BJ (cell line): ENCODE measurements at regions not wholly inside any gene's neighbourhood (a gene's known extent, or its start where the extent isn't known, plus 50 kb on each side); places are given as distances from the start of the nearest gene placed in this dataset.

ENCODE experiments used
- CTCF ChIA-PET: fragments of 350-600 bp; formaldehyde crosslinking; extraction: SDS; loops from one replicate; lab custom pipeline; 2021; ENCODE audit warnings: antibody characterized with exemption, inconsistent platforms; lab: Yijun Ruan, JAX
- POLR2A ChIA-PET: fragments of 300-600 bp; sonication (Branson Sonifier 250); formaldehyde crosslinking; extraction: SDS; loops from one replicate; lab custom pipeline; 2021; ENCODE audit warnings: antibody characterized with exemption; lab: Charles Lee
- DNase-seq: peaks from one replicate; pipeline ENCODE4 v3.0.0-alpha.2; 2011; ENCODE audit warnings: low read depth
- H3K27me3 ChIP-seq: 2 replicates; pipeline ENCODE4 v1.6.0; 2011; ENCODE audit warnings: low read length; ENCODE audit not compliant: control insufficient read depth, insufficient read depth
- H3K36me3 ChIP-seq: 2 replicates; pipeline ENCODE4 v1.5.1; 2011; ENCODE audit warnings: low read length; ENCODE audit not compliant: control insufficient read depth, insufficient read depth
- H3K4me3 ChIP-seq: 2 replicates; pipeline ENCODE4 v1.5.1; 2011; ENCODE audit warnings: low read depth, mild to moderate bottlenecking, control low read depth, low read length
- TF ChIP-seq, protein P1 (sequence below): IDR thresholded peaks from 2 replicates; pipeline ENCODE4 v1.5.1; 2011; ENCODE audit warnings: low read depth, mild to moderate bottlenecking, control low read depth, inconsistent platforms, low read length, moderate library complexity; ENCODE audit not compliant: insufficient read depth

DNA sequence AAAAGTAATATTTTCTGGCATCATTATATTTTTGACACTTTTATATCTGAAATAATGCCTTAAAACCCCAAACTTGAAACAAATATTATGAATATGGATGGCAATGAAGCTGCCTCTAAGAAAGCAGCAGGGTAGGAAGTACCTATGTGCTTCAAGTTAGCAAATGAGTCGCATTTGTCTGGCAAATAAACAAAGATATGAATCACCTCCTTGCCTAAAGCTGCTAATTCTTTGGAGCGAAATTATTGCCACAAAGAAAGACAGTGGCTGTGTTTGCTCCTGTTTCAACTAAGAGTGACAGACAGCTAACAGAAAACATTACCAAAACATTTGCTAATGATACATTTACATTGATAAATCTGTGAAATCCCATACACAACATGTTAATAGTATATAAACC is 854.9 kb downstream of the RPS29 start:
- ChIA-PET POLR2A (no interaction called here), CTCF (interaction anchor here (1.0 kb wide), 1 partner anchor 14 kb away, joined by 3 read pairs; no protein-coding TSS in a partner anchor)
- Histone ChIP-seq H3K4me3 (no peak overlapping the region), H3K27me3 (no peaks in the 10 kb centered on the region), H3K36me3 (no peaks in the 10 kb centered on the region)
- DNase-seq: no peak
- TF ChIP-seq, protein P1, sequence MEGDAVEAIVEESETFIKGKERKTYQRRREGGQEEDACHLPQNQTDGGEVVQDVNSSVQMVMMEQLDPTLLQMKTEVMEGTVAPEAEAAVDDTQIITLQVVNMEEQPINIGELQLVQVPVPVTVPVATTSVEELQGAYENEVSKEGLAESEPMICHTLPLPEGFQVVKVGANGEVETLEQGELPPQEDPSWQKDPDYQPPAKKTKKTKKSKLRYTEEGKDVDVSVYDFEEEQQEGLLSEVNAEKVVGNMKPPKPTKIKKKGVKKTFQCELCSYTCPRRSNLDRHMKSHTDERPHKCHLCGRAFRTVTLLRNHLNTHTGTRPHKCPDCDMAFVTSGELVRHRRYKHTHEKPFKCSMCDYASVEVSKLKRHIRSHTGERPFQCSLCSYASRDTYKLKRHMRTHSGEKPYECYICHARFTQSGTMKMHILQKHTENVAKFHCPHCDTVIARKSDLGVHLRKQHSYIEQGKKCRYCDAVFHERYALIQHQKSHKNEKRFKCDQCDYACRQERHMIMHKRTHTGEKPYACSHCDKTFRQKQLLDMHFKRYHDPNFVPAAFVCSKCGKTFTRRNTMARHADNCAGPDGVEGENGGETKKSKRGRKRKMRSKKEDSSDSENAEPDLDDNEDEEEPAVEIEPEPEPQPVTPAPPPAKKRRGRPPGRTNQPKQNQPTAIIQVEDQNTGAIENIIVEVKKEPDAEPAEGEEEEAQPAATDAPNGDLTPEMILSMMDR: no peak

DNA sequence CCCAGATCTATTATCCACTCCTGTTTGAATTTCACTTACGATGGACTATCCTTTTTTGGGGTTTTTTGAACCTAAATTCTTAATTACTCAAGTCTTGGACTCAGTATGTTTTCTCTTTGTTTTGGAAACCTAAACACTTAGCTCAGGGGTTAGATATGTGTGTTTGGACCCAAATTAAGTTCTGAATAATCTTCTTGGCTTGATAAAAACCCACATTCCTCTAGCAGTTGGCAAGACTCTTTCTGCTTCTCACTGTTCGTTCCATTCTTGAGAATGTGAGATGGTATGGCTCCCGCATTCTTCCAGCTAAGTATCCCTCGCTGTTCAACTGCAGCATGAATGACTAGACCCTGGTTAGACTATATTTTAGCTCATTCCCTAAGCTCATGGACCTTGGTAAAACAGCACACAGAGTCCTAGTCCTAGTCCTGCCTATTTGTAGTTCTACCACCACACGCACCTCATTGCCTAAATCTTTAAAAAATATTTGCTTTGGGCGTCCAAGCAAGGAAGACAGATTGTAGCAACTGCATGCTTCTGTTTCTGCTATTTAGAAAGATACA is 860.0 kb downstream of the RPS29 start:
- Histone ChIP-seq H3K27me3 (no peaks in the 10 kb centered on the region), H3K36me3 (no peaks in the 10 kb centered on the region), H3K4me3 (no peak overlapping the region)
- no peak for DNase-seq
- ChIA-PET CTCF (no interaction called here), POLR2A (no interaction called here)
- TF ChIP-seq, protein P1: no peak

DNA sequence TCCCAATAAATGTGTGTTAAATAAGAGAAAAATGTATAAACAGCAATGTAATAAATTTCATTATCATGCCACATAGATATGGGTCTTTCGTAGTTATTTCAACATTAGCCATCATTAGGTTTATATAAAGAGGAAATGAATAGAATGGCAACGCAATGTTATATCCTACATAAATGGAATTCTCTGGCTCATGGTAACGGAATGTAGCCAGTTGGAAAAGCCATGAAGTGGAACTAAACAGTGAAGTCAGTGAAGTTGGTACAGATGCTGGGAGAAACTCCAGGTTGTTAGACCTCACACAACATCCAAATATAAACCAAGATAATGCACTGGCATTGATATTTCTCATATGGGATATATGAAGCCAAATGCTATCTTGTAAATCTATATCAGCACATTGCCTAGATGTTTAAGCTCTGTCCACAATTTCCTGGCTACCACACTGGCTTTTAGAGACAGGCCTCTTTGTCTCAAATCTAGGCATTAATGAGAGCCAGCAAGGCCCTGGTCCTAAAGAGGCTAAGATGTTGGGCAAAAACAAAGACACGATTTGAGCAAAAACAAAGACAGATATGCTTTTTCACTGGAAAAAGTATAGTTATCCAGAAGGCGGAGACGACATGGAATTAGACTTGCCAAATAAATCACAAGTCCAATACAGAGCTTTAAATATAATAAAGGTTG is 861.0 kb downstream of the RPS29 start:
- Histone ChIP-seq H3K4me3 (no peak overlapping the region), H3K27me3 (no peaks in the 10 kb centered on the region), H3K36me3 (no peaks in the 10 kb centered on the region)
- DNase-seq: no peak
- TF ChIP-seq, protein P1: no peak
- CTCF ChIA-PET: no interaction called here
- POLR2A ChIA-PET: no interaction called here

DNA sequence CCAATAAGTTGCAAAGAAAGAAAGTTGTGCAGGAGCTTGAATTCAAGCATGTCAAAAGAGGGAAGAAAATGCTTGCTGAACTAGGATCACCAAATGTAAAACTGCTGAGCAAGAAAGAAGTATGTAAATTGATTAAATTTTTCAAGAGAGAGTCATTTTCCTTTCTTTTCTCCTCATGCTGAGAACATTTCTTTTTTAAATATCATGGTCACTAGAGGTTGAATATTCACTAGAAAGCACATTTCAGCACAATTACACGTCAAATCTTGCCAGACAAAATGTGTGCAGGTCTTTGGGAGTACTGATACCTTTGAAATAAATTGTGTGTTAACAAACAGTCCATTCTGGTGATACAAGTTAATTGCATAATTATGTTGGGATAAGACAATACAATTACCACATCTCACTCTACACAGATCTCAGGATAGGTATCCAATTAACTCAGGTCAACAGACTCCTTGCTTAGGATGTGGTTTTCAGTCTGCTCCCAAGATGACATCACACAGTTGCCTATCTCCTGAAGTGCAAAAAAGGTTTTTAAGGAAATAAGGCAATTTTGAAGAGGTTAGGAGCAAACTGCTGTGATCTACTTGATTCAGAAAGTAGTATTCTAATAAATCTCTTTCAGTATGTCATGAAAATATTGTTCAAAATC is 862.2 kb downstream of the RPS29 start:
- ChIA-PET CTCF (no interaction called here), POLR2A (no interaction called here)
- no peaks in the 10 kb centered on the region for H3K36me3 ChIP-seq
- TF ChIP-seq, protein P1: no peak
- no peaks in the 10 kb centered on the region for H3K27me3 ChIP-seq
- no peak overlapping the region for H3K4me3 ChIP-seq
- DNase-seq: no peak

DNA sequence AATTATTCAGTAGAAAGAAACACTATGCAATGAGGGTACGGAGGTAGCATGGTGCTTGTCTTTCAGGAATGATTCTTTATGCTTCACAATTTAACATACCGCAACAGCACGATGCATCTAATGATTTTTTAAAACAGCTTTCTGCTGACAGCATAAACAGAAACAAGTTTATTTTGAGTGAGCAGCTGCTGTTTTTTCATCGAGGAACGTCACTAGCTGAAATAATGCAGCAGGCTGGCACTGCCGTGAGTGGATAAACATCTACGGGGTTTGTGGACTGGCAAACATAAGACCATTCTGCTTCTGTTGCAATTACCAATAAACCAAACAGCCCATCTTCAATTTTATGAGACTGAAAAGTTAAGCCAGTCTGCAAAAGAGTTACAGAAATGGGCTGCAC is 871.8 kb downstream of the RPS29 start:
- H3K4me3 ChIP-seq: no peak overlapping the region
- TF ChIP-seq, protein P1: no peak
- ChIA-PET CTCF (no interaction called here), POLR2A (no interaction called here)
- no peak for DNase-seq
- no peaks in the 10 kb centered on the region for H3K36me3 ChIP-seq
- no peaks in the 10 kb centered on the region for H3K27me3 ChIP-seq
